GM12891 (cell line): ENCODE measurements at regions not wholly inside any gene's neighbourhood (a gene's known extent, or its start where the extent isn't known, plus 50 kb on each side); places are given as distances from the start of the nearest gene placed in this dataset.

Experiments
- POLR2A ChIP-seq: IDR thresholded peaks from 2 replicates; pipeline ENCODE4 v1.6.1; 2011; ENCODE audit warnings: low read depth, low read length, control low read depth
- POLR2AphosphoS5 ChIP-seq: IDR thresholded peaks from 2 replicates; pipeline ENCODE4 v1.6.1; 2011; ENCODE audit warnings: low read depth, low read length, control low read depth
- POU2F2 ChIP-seq: IDR thresholded peaks from 2 replicates; pipeline ENCODE4 v1.6.1; 2011; ENCODE audit warnings: low read depth, mild to moderate bottlenecking, control low read depth, low read length, moderate library complexity
- SPI1 ChIP-seq: IDR thresholded peaks from 2 replicates; pipeline ENCODE4 v1.6.1; 2011; ENCODE audit warnings: low read depth, low read length, control low read depth
- TAF1 ChIP-seq: IDR thresholded peaks from 2 replicates; pipeline ENCODE4 v1.6.1; 2011; ENCODE audit warnings: low read depth, low read length, control low read depth

DNA sequence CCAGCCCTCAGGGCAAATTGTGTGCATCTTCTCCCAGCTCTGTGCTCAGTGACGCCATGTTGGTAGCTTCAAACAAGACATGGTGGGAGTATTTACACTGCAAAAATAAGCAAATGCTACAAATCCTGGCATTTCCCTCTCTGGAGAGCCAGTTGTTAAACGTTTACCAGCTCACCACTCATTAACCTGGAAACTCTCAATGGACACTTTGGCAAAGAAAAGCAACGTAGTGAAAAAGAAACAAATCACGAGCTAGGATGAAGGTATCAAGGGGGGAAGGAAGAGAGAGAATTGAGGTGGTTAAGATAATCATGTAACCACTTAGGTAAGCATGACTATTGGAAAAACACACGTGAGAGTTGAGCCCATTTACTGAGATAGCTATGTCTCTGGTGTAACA is 72.5 kb downstream of the MRPS30 start:
- TF ChIP-seq POLR2AphosphoS5 (no peak), POLR2A (no peak), TAF1 (no peak), POU2F2 (no peak), SPI1 (no peak)
